ENCODE measurements at regions not wholly inside any gene's neighbourhood (a gene's known extent, or its start where the extent isn't known, plus 50 kb on each side); places are given as distances from the start of the nearest gene placed in this dataset.

GRCh38 chr17:73802314-73802713, 158.1 kb upstream of the SDK2 start:
- TF ChIP-seq, protein P1, sequence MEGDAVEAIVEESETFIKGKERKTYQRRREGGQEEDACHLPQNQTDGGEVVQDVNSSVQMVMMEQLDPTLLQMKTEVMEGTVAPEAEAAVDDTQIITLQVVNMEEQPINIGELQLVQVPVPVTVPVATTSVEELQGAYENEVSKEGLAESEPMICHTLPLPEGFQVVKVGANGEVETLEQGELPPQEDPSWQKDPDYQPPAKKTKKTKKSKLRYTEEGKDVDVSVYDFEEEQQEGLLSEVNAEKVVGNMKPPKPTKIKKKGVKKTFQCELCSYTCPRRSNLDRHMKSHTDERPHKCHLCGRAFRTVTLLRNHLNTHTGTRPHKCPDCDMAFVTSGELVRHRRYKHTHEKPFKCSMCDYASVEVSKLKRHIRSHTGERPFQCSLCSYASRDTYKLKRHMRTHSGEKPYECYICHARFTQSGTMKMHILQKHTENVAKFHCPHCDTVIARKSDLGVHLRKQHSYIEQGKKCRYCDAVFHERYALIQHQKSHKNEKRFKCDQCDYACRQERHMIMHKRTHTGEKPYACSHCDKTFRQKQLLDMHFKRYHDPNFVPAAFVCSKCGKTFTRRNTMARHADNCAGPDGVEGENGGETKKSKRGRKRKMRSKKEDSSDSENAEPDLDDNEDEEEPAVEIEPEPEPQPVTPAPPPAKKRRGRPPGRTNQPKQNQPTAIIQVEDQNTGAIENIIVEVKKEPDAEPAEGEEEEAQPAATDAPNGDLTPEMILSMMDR (IDR thresholded peaks at IDR 0.05), result no peak
- no peak for TF ChIP-seq POLR2A (IDR thresholded peaks at IDR 0.05)

Measured in uterus (tissue), 2 donors.